DND-41 (cell line): ENCODE measurements at regions not wholly inside any gene's neighbourhood (a gene's known extent, or its start where the extent isn't known, plus 50 kb on each side); places are given as distances from the start of the nearest gene placed in this dataset.

Experiments used
- CTCF ChIP-seq: IDR thresholded peaks from 2 replicates; pipeline ENCODE4 v1.5.1; 2012; ENCODE audit warnings: borderline replicate concordance, low read length, moderate library complexity, mild to moderate bottlenecking; ENCODE audit not compliant: poor library complexity, severe bottlenecking; ENCODE audit errors: extremely low read depth
- EZH2 ChIP-seq: IDR thresholded peaks from 3 replicates; pipeline ENCODE4 v1.6.1; 2012; ENCODE audit warnings: borderline replicate concordance, low read depth, mild to moderate bottlenecking, moderate library complexity, low read length, inconsistent platforms; ENCODE audit not compliant: severe bottlenecking

GRCh38 chr18:75815767-75816166, 388.3 kb upstream of the SMIM21 start:
- TF ChIP-seq CTCF = no peak
- no peak for TF ChIP-seq EZH2
